ENCODE measurements at regions not wholly inside any gene's neighbourhood (a gene's known extent, or its start where the extent isn't known, plus 50 kb on each side); places are given as distances from the start of the nearest gene placed in this dataset.
"Not testable (repeated sequence)": the region's sequence is repeated elsewhere in the genome, so short reads cannot be mapped to it uniquely, and the experiment has no call there.

GRCh38 chr20:51923633-51924032, 121.3 kb upstream of the SALL4 start:
- Mint-ChIP-seq H3K4me3 (no peak overlapping the region), H3K36me3 (no peaks in the 10 kb centered on the region), H3K4me1 (no peaks in the 10 kb centered on the region), H3K27ac (no peak overlapping the region), H3K27me3 (no peaks in the 10 kb centered on the region), H3K9me3 (no peaks in the 10 kb centered on the region)
- CTCF ChIA-PET = no interaction called here
- DNase-seq = no peak

- H3K4me1 Mint-ChIP-seq, DNase-seq, H3K27ac Mint-ChIP-seq, H3K4me3 Mint-ChIP-seq, H3K9me3 Mint-ChIP-seq, H3K27me3 Mint-ChIP-seq, CTCF ChIA-PET, H3K36me3 Mint-ChIP-seq: not testable (repeated sequence)
These were observed 120.5 kb upstream of the SALL4 start for GRCh38 chr20:51922812-51923211.

- CTCF ChIA-PET = no interaction called here
- H3K4me3 Mint-ChIP-seq = no peak overlapping the region
- no peak for DNase-seq
These were observed 116.2 kb upstream of the SALL4 start for GRCh38 chr20:51918561-51918960.

DNA sequence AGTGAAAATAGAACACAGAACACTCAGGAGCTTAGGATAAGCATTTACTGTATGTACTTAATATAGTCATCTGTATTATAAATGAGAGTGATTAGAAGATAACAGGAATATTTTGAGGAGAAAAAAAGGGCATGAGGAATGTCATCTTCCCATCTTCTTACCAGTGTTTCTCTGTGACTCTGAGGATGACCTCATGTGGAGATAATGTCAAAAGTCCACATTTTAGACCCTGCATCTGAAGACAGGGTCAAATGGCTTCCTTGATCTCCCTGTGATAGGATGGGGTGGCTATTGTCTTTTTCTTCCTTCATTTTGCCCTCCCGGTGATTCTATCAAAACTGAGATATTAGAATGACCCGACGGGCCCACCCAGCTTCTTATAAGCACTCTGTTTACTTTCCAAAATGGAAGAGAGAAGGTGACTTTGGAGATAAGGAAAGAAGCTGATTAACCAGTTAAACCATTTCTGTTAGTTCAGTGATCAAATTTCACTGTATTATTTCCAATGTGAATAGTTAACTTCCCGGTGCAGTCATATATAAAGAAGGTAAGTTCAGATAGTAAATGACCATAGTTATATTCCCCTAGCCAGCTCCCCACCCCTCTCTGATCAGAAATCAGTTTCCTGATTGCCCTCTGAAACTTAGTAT, 115.7 kb upstream of the SALL4 start:
- CTCF ChIA-PET = no interaction called here
- H3K4me3 Mint-ChIP-seq = no peak overlapping the region
- H3K4me1 Mint-ChIP-seq = no peaks in the 10 kb centered on the region
- H3K36me3 Mint-ChIP-seq = no peaks in the 10 kb centered on the region
- H3K27me3 Mint-ChIP-seq = no peaks in the 10 kb centered on the region
- DNase-seq = no peak
- H3K27ac Mint-ChIP-seq = no peak overlapping the region
- H3K9me3 Mint-ChIP-seq = no peaks in the 10 kb centered on the region

More at GRCh38 chr20:51918561-51918960, 116.2 kb upstream of the SALL4 start:
- Mint-ChIP-seq H3K36me3 (no peaks in the 10 kb centered on the region), H3K9me3 (no peaks in the 10 kb centered on the region), H3K4me1 (no peaks in the 10 kb centered on the region), H3K27ac (no peak overlapping the region), H3K27me3 (no peaks in the 10 kb centered on the region)

DNA sequence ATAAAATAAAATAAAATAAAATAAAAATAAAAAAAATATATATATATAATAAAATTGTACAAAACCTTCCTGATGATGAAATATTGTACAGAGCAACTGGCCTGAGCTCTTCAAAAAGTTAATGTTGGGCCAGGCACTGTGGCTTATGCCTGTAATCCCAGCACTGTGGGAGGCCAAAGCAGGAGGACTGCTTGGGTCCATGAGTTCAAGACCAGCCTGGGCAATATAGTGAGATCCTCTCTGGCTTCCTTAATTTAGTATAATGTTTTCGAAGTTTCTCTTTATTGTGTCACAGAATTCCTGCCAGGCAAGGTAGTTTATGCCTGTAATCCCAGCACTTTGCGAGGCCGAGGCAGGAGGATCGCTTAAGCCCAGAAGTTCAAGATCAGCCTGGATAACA, 113.9 kb upstream of the SALL4 start:
- no peaks in the 10 kb centered on the region for H3K4me1 Mint-ChIP-seq
- CTCF ChIA-PET = no interaction called here
- no peak for DNase-seq
- H3K27ac Mint-ChIP-seq = no peak overlapping the region
- H3K9me3 Mint-ChIP-seq = no peaks in the 10 kb centered on the region
- H3K27me3 Mint-ChIP-seq = no peaks in the 10 kb centered on the region
- no peak overlapping the region for H3K4me3 Mint-ChIP-seq
- H3K36me3 Mint-ChIP-seq = no peaks in the 10 kb centered on the region

DNA sequence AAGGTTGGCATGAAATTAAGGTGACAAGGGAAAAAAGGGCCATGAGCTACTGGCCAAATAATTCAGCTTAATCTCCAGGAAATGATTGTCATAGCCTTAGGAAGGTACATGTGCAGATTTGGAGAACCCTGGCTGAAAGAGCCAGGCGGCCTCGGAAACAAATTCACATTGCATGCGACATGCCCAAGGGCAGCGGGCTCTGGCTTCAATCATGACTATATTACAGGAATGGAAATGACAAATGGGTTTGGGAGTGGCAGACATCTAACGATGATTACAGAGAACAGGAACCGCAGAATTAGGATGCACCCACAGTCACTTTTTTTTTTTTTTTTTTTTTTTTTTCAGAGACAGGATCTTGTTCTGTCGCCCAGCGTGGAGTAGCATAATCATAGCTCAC, 112.4 kb upstream of the SALL4 start:
- H3K27ac Mint-ChIP-seq = no peak overlapping the region
- no peaks in the 10 kb centered on the region for H3K36me3 Mint-ChIP-seq
- DNase-seq = no peak
- no peaks in the 10 kb centered on the region for H3K27me3 Mint-ChIP-seq
- H3K4me1 Mint-ChIP-seq = no peaks in the 10 kb centered on the region
- H3K4me3 Mint-ChIP-seq = no peak overlapping the region
- H3K9me3 Mint-ChIP-seq = no peaks in the 10 kb centered on the region
- CTCF ChIA-PET = no interaction called here

DNA sequence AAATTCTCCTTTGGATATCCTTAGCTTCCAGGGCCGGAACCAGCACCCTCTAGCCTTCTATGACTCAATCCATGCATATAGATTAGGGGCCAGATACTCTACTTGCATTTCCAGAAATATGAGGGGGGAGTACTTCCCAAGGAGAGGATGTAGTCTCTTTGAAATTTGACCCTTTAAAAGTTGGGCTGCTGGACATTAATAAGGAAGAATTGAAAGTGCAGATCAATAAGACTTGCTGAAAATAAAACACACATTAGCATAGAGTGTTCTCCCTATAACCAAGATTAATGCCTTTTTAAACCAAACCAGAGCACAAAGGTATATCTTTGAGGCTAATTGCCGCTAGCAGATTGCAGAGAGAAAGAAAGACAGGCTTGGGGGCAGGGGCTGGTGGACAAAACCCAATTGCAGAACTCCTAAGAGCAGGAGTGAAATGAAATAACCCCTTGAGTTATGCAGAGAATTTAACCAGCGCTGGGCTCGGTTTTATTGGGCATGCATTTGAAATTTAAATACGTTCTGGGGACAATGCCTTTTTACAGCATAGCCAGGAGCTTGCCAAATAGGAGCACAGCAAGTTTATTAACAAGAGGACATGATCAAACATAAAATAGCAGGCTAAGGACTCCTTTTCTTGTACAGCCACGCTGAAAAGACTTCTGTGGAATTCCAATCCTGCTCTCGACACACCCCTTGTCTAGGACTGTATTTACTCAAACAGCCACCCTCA, 108.2 kb upstream of the SALL4 start:
- Mint-ChIP-seq H3K9me3 (no peaks in the 10 kb centered on the region), H3K4me3 (no peak overlapping the region), H3K4me1 (no peaks in the 10 kb centered on the region), H3K27me3 (no peaks in the 10 kb centered on the region), H3K36me3 (no peaks in the 10 kb centered on the region), H3K27ac (no peak overlapping the region)
- CTCF ChIA-PET = no interaction called here
- no peak for DNase-seq

DNA sequence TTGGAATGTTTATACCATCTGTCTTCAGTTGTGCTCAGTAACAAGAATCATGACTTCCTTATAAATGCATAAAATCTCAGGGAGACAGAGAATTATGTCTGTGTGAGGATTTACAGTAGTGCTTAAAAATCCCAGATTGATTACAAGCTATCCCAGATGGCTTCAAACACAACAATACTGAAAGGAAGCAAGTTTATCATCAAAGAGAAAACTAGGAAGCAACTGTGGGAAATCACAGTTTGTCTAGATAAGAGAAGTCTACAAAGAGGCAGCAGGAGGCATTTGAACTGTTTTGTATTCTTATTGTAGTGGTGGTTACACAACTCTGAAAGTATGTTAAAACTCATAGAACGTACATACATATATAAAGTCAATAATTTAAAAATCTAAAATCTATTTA, 104.4 kb upstream of the SALL4 start:
- no peak overlapping the region for H3K4me3 Mint-ChIP-seq
- H3K9me3 Mint-ChIP-seq = no peaks in the 10 kb centered on the region
- H3K4me1 Mint-ChIP-seq = no peaks in the 10 kb centered on the region
- H3K27ac Mint-ChIP-seq = no peak overlapping the region
- no peaks in the 10 kb centered on the region for H3K36me3 Mint-ChIP-seq
- CTCF ChIA-PET = interaction anchor here (0.9 kb wide), 1 partner anchor 581 kb away, joined by 3 read pairs; no protein-coding TSS in a partner anchor
- no peak for DNase-seq
- no peaks in the 10 kb centered on the region for H3K27me3 Mint-ChIP-seq

DNA sequence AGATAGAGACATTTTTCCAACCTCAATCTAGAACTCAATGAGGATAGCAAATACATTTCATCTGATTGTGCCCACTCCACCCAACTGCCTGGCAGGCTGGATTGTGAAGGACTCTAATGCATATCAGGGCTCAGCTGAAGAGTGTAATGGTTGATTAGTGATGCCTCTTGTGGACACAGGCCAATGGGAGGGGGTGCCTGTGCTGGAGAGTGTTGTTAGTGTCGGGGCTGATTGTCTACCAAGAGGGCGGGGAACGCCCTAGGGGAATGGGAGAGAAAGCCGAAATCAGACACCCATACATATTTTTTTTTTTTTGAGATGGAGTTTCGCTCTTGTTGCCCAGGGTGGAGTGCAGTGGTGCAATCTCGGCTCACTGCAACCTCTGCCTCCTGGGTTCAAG, 103.7 kb upstream of the SALL4 start:
- DNase-seq = no peak
- H3K27ac Mint-ChIP-seq = no peak overlapping the region

DNA sequence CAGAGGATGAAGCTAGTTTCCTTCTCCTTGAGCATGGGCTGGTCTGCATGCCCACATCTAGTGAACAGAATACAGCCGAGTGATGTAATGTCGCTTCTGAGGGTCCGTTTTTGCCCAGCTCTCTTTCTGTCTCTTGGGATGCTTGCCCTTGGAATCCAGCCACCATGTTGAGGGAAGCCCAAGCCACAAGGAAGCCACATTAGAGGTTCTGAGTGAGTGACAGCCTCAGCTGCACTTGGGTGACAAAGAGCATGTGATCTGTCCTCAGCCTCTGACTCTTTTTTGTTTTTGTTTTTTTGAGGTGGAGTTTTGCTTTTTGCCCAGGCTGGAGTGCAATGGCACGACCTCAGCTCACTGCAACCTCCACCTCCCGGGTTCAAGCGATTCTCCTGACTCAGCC, 100.6 kb upstream of the SALL4 start:
- Mint-ChIP-seq H3K4me3 (no peak overlapping the region), H3K4me1 (no peaks in the 10 kb centered on the region)

More for the DNA sequence above, 103.7 kb upstream of the SALL4 start:
- Mint-ChIP-seq H3K4me1 (no peaks in the 10 kb centered on the region), H3K4me3 (no peak overlapping the region), H3K36me3 (no peaks in the 10 kb centered on the region), H3K27me3 (no peaks in the 10 kb centered on the region), H3K9me3 (no peaks in the 10 kb centered on the region)
- CTCF ChIA-PET = interaction anchor here (0.9 kb wide), 1 partner anchor 580 kb away, joined by 3 read pairs; no protein-coding TSS in a partner anchor

DNA sequence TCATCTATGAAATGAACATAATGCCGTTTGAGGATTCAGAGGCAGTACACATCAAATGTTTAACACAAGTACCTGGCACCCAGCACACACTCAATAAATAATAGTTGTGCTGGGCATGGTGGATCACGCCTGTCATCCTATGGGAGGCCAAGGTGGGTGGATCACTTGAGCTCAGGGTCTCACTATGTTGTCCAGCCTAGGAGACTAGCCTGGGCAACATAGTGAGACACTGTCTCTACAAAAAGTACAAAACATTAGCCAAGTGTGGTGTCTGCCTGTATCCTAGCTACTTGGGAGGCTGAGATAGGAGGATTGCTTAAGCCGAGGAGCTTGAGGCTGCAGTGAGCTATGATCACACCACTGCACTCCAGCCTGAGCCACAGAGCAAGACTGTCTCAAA, 98.1 kb upstream of the SALL4 start:
- Mint-ChIP-seq H3K27me3 (no peaks in the 10 kb centered on the region), H3K9me3 (no peaks in the 10 kb centered on the region)
- CTCF ChIA-PET = no interaction called here

More for the DNA sequence above, 100.6 kb upstream of the SALL4 start:
- no peak for DNase-seq
- H3K27ac Mint-ChIP-seq = no peak overlapping the region
- no peaks in the 10 kb centered on the region for H3K36me3 Mint-ChIP-seq
- CTCF ChIA-PET = no interaction called here
- H3K27me3 Mint-ChIP-seq = no peaks in the 10 kb centered on the region
- no peaks in the 10 kb centered on the region for H3K9me3 Mint-ChIP-seq

GRCh38 chr20:51899674-51900073, 97.4 kb upstream of the SALL4 start:
- no peaks in the 10 kb centered on the region for H3K4me1 Mint-ChIP-seq
- no peaks in the 10 kb centered on the region for H3K27me3 Mint-ChIP-seq
- no peaks in the 10 kb centered on the region for H3K9me3 Mint-ChIP-seq
- H3K4me3 Mint-ChIP-seq = no peak overlapping the region
- no peaks in the 10 kb centered on the region for H3K36me3 Mint-ChIP-seq
- CTCF ChIA-PET = no interaction called here
- no peak overlapping the region for H3K27ac Mint-ChIP-seq
- no peak for DNase-seq

More for the DNA sequence above, 98.1 kb upstream of the SALL4 start:
- no peak overlapping the region for H3K27ac Mint-ChIP-seq
- no peak for DNase-seq
- H3K4me3 Mint-ChIP-seq = no peak overlapping the region
- no peaks in the 10 kb centered on the region for H3K36me3 Mint-ChIP-seq
- no peaks in the 10 kb centered on the region for H3K4me1 Mint-ChIP-seq

GRCh38 chr20:51898788-51899187, 96.5 kb upstream of the SALL4 start:
- no peak overlapping the region for H3K27ac Mint-ChIP-seq
- no peaks in the 10 kb centered on the region for H3K9me3 Mint-ChIP-seq
- H3K27me3 Mint-ChIP-seq = no peaks in the 10 kb centered on the region
- H3K4me1 Mint-ChIP-seq = no peaks in the 10 kb centered on the region
- no peaks in the 10 kb centered on the region for H3K36me3 Mint-ChIP-seq
- CTCF ChIA-PET = no interaction called here
- H3K4me3 Mint-ChIP-seq = no peak overlapping the region
- DNase-seq = no peak

- Mint-ChIP-seq H3K27ac (no peak overlapping the region), H3K27me3 (no peaks in the 10 kb centered on the region), H3K9me3 (no peaks in the 10 kb centered on the region), H3K4me3 (no peak overlapping the region), H3K36me3 (no peaks in the 10 kb centered on the region), H3K4me1 (no peaks in the 10 kb centered on the region)
- CTCF ChIA-PET = no interaction called here
- no peak for DNase-seq
These were observed 92.3 kb upstream of the SALL4 start for GRCh38 chr20:51894619-51895018.

DNA sequence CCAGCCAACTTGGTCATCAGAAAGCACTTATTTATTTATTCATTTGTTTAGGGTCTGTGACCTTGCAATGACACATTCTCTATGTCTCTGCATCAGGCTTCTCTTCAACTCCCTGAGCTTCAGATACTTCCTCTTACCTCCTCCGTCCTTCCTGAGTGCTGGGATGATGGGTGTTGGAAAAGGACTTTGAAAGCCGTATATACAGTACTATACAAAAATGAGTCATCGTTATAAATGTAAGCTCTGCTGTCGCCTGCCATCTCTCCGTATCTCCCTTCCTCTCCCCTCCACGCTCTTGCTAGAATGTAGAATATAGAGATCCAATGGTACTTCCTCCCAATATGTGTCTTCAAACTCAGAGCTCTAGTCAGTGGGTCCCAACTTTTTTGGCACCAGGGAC, 91.9 kb upstream of the SALL4 start:
- no peaks in the 10 kb centered on the region for H3K27me3 Mint-ChIP-seq
- DNase-seq = no peak
- no peaks in the 10 kb centered on the region for H3K36me3 Mint-ChIP-seq
- no peaks in the 10 kb centered on the region for H3K9me3 Mint-ChIP-seq
- CTCF ChIA-PET = no interaction called here
- H3K4me1 Mint-ChIP-seq = no peaks in the 10 kb centered on the region
- H3K27ac Mint-ChIP-seq = no peak overlapping the region
- no peak overlapping the region for H3K4me3 Mint-ChIP-seq
